ENCODE measurements at regions not wholly inside any gene's neighbourhood (a gene's known extent, or its start where the extent isn't known, plus 50 kb on each side); places are given as distances from the start of the nearest gene placed in this dataset.

DNA sequence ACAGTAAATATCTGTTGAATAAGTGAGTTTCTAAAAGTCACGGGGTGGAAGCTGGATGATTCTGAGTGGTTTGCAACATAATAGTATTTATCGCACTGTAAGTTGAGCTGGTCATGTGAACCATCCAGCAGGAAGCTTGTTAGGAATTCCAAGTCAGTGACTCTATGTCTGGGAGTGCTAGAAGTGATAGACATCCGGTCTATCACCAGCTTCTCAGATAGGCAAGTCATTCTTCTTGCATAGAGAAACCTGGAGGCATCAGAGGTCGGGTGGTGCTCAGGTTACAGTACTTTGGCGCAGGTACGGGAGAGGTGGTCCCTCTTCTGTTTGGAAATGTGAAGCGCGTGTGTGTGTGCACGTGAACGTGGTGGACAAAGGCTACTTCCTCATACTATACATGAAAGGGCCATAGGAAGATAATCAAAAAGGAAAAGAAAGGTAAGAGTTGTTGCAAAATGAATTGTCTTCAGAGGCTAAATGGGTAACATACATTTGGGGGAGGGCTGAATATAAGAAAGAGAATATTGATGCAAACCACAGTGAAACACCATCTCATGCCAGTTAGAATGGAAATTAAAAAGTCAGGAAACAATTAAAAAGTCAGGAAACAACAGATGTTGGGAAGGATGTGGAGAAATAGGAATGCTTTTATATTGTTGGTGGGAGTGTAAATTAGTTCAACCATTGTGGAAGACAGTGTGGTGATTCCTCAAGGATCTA lies 299.3 kb upstream of the ZFP64 start:
- peak in 1 of 2 experiments; percentile 94 for DNase-seq
- H3K79me2 ChIP-seq (ENCODE audit: low read depth): no peaks in the 10 kb centered on the region
- H3K9me2 ChIP-seq (ENCODE audit: insufficient read depth): no peaks in the 10 kb centered on the region
- no peaks in the 10 kb centered on the region for H3K9me3 ChIP-seq (ENCODE audit: insufficient read depth, low read depth)
- H3K4me3 ChIP-seq: no peak overlapping the region
- no peaks in the 10 kb centered on the region for H4K20me1 ChIP-seq (ENCODE audit: insufficient read depth)
- H3K36me3 ChIP-seq (ENCODE audit: low read depth): no peaks in the 10 kb centered on the region
- ChIA-PET POLR2A (ENCODE audit: unreplicated experiment) (interaction anchor here (0.7 kb wide), 1 partner anchor 38 kb away, joined by 3 read pairs; no protein-coding TSS in a partner anchor), CTCF (no interaction called here)
- peak overlapping the region; percentile 32 for H3K4me2 ChIP-seq
- H3K27ac ChIP-seq: peak overlapping the region; percentile 64
- BruUV-seq (replicated peaks): no TSS peak
- TF ChIP-seq CTCF (conservative IDR thresholded peaks at IDR 0.05) (no peak), EZH2 (IDR thresholded peaks at IDR 0.05; ENCODE audit: low read depth) (no peak)
- H2AFZ ChIP-seq: no peak overlapping the region
- intact Hi-C loops (cut with micrococcal nuclease; ENCODE audit: unreplicated experiment): no loop called here
- H3K27me3 ChIP-seq (ENCODE audit: insufficient read depth, low read depth): no peaks in the 10 kb centered on the region
- H3F3A ChIP-seq (ENCODE audit: insufficient read depth, low read depth): peaks cover 8% of the 10 kb centered on the region; the same call in 1 of the 2 replicates
- peaks cover 6% of the 10 kb centered on the region for H3K4me1 ChIP-seq (replicated peaks; ENCODE audit: insufficient read depth)

DNA sequence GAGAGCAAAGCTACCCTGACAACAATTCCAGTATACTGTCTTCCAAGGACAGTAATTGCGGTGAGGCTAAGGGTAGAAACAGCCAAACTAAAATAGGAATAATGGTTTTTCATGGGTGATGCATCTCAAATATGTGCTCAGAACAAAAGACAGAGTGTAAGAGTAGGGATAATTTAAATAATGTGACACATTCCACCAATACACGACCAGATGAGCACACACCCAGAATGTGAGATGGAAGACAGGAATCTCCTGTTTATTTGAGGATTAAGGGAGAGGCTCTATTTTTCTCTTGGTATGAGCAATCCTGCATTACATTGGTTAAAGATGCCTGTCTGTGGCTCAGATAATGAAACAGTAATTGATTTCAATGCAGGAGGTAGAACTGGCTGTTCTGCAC lies 292.9 kb upstream of the ZFP64 start:
- no peaks in the 10 kb centered on the region for H3K36me3 ChIP-seq (ENCODE audit: low read depth)
- no peak overlapping the region for H3K27ac ChIP-seq
- no peak overlapping the region for H3K4me2 ChIP-seq
- no peaks in the 10 kb centered on the region for H3K4me1 ChIP-seq (replicated peaks; ENCODE audit: insufficient read depth)
- H3K27me3 ChIP-seq (ENCODE audit: insufficient read depth, low read depth): no peaks in the 10 kb centered on the region
- no peaks in the 10 kb centered on the region for H3F3A ChIP-seq (ENCODE audit: insufficient read depth, low read depth)
- H3K9me3 ChIP-seq (ENCODE audit: insufficient read depth, low read depth): no peaks in the 10 kb centered on the region
- no peaks in the 10 kb centered on the region for H4K20me1 ChIP-seq (ENCODE audit: insufficient read depth)
- TF ChIP-seq EZH2 (IDR thresholded peaks at IDR 0.05; ENCODE audit: low read depth): no peak
- TF ChIP-seq CTCF (conservative IDR thresholded peaks at IDR 0.05): no peak
- POLR2A ChIA-PET (ENCODE audit: unreplicated experiment): no interaction called here
- peak in 1 of 2 experiments; percentile 85 for DNase-seq
- H3K9me2 ChIP-seq (ENCODE audit: insufficient read depth): no peaks in the 10 kb centered on the region
- no peak overlapping the region for H3K4me3 ChIP-seq
- no TSS peak for BruUV-seq (replicated peaks)
- H2AFZ ChIP-seq: no peak overlapping the region
- intact Hi-C loops (cut with micrococcal nuclease; ENCODE audit: unreplicated experiment): no loop called here
- H3K79me2 ChIP-seq (ENCODE audit: low read depth): no peaks in the 10 kb centered on the region
- CTCF ChIA-PET: no interaction called here

DNA sequence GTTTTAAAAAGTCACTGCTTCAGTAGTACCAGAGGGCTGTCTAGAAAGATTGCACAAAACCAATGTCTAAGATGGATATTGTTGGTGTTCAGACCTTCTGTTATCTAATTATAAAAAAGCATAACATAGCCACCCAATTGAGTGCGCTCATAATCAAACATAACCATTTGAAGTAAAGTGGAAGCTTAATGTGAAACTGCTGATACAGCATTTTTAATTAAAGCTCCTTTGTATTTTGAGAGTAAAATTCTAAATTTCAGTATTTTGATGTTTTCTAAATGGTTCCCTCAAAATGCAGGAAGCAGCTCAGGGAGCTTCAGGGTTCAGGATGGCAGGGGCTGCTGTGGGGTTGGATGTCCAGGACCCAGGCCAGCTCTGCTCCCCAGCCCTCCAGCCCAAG lies 291.8 kb upstream of the ZFP64 start:
- no TSS peak for BruUV-seq (replicated peaks)
- ChIA-PET CTCF (no interaction called here), POLR2A (ENCODE audit: unreplicated experiment) (no interaction called here)
- no peaks in the 10 kb centered on the region for H3F3A ChIP-seq (ENCODE audit: insufficient read depth, low read depth)
- H3K36me3 ChIP-seq (ENCODE audit: low read depth): no peaks in the 10 kb centered on the region
- no peaks in the 10 kb centered on the region for H3K4me1 ChIP-seq (replicated peaks; ENCODE audit: insufficient read depth)
- no peaks in the 10 kb centered on the region for H3K27me3 ChIP-seq (ENCODE audit: insufficient read depth, low read depth)
- H4K20me1 ChIP-seq (ENCODE audit: insufficient read depth): no peaks in the 10 kb centered on the region
- no peak for DNase-seq
- H3K79me2 ChIP-seq (ENCODE audit: low read depth): no peaks in the 10 kb centered on the region
- no peak overlapping the region for H3K4me3 ChIP-seq
- intact Hi-C loops (cut with micrococcal nuclease; ENCODE audit: unreplicated experiment): no loop called here
- TF ChIP-seq CTCF (conservative IDR thresholded peaks at IDR 0.05) (no peak), EZH2 (IDR thresholded peaks at IDR 0.05; ENCODE audit: low read depth) (no peak)
- H3K9me3 ChIP-seq (ENCODE audit: insufficient read depth, low read depth): no peaks in the 10 kb centered on the region
- H3K9me2 ChIP-seq (ENCODE audit: insufficient read depth): no peaks in the 10 kb centered on the region
- no peak overlapping the region for H3K4me2 ChIP-seq
- no peak overlapping the region for H2AFZ ChIP-seq
- H3K27ac ChIP-seq: no peak overlapping the region

Data from PC-9 (cell line).